K562 (cell line): ENCODE measurements at regions not wholly inside any gene's neighbourhood (a gene's known extent, or its start where the extent isn't known, plus 50 kb on each side); places are given as distances from the start of the nearest gene placed in this dataset.

Source experiments
- C11orf30 ChIP-seq: fragments of 450-650 bp; IDR thresholded peaks from 2 replicates; pipeline ENCODE4 v1.6.1; 2016; ENCODE audit warnings: low read depth, mild to moderate bottlenecking
- CHD1 ChIP-seq: fragments of 200-600 bp; sonication (generic); IDR thresholded peaks from one replicate; pipeline ENCODE4 v1.6.1; 2012; ENCODE audit warnings: mild to moderate bottlenecking, moderate library complexity, low read length, inconsistent platforms
- OTX1 ChIP-seq: fragments of 450-650 bp; formaldehyde crosslinking; IDR thresholded peaks from 2 replicates; pipeline ENCODE4 v1.4.0; 2022; ENCODE audit warnings: mild to moderate bottlenecking
- PPARD ChIP-seq: fragments of 250-450 bp; sonication (Bioruptor Pico); IDR thresholded peaks from 2 replicates; pipeline ENCODE4 v1.8.0; 2022; ENCODE audit warnings: inconsistent platforms, mild to moderate bottlenecking, moderate library complexity
- STAG1 ChIP-seq: sonication (generic); formaldehyde crosslinking; IDR thresholded peaks from 2 replicates; pipeline ENCODE4 v1.5.0; 2020; ENCODE audit warnings: missing genetic modification reagents, borderline replicate concordance
- TF ChIP-seq, protein P1 (sequence below): fragments of 450-650 bp; IDR thresholded peaks from 2 replicates; pipeline ENCODE4 v1.6.1; 2016; ENCODE audit warnings: mild to moderate bottlenecking, moderate library complexity
- TF ChIP-seq, protein P2 (sequence below): IDR thresholded peaks from 2 replicates; pipeline ENCODE4 v1.6.1; 2012; ENCODE audit warnings: low read depth, low read length, improper control_type of control experiment, borderline replicate concordance
- TF ChIP-seq, protein P3 (sequence below): fragments of 250-450 bp; sonication (Bioruptor Pico); IDR thresholded peaks from 2 replicates; pipeline ENCODE4 v1.5.1; 2021; ENCODE audit warnings: mild to moderate bottlenecking

GRCh38 chr16:6570530-6570929 lies 762.1 kb upstream of the RBFOX1 start (continued):
- TF ChIP-seq, protein P1, sequence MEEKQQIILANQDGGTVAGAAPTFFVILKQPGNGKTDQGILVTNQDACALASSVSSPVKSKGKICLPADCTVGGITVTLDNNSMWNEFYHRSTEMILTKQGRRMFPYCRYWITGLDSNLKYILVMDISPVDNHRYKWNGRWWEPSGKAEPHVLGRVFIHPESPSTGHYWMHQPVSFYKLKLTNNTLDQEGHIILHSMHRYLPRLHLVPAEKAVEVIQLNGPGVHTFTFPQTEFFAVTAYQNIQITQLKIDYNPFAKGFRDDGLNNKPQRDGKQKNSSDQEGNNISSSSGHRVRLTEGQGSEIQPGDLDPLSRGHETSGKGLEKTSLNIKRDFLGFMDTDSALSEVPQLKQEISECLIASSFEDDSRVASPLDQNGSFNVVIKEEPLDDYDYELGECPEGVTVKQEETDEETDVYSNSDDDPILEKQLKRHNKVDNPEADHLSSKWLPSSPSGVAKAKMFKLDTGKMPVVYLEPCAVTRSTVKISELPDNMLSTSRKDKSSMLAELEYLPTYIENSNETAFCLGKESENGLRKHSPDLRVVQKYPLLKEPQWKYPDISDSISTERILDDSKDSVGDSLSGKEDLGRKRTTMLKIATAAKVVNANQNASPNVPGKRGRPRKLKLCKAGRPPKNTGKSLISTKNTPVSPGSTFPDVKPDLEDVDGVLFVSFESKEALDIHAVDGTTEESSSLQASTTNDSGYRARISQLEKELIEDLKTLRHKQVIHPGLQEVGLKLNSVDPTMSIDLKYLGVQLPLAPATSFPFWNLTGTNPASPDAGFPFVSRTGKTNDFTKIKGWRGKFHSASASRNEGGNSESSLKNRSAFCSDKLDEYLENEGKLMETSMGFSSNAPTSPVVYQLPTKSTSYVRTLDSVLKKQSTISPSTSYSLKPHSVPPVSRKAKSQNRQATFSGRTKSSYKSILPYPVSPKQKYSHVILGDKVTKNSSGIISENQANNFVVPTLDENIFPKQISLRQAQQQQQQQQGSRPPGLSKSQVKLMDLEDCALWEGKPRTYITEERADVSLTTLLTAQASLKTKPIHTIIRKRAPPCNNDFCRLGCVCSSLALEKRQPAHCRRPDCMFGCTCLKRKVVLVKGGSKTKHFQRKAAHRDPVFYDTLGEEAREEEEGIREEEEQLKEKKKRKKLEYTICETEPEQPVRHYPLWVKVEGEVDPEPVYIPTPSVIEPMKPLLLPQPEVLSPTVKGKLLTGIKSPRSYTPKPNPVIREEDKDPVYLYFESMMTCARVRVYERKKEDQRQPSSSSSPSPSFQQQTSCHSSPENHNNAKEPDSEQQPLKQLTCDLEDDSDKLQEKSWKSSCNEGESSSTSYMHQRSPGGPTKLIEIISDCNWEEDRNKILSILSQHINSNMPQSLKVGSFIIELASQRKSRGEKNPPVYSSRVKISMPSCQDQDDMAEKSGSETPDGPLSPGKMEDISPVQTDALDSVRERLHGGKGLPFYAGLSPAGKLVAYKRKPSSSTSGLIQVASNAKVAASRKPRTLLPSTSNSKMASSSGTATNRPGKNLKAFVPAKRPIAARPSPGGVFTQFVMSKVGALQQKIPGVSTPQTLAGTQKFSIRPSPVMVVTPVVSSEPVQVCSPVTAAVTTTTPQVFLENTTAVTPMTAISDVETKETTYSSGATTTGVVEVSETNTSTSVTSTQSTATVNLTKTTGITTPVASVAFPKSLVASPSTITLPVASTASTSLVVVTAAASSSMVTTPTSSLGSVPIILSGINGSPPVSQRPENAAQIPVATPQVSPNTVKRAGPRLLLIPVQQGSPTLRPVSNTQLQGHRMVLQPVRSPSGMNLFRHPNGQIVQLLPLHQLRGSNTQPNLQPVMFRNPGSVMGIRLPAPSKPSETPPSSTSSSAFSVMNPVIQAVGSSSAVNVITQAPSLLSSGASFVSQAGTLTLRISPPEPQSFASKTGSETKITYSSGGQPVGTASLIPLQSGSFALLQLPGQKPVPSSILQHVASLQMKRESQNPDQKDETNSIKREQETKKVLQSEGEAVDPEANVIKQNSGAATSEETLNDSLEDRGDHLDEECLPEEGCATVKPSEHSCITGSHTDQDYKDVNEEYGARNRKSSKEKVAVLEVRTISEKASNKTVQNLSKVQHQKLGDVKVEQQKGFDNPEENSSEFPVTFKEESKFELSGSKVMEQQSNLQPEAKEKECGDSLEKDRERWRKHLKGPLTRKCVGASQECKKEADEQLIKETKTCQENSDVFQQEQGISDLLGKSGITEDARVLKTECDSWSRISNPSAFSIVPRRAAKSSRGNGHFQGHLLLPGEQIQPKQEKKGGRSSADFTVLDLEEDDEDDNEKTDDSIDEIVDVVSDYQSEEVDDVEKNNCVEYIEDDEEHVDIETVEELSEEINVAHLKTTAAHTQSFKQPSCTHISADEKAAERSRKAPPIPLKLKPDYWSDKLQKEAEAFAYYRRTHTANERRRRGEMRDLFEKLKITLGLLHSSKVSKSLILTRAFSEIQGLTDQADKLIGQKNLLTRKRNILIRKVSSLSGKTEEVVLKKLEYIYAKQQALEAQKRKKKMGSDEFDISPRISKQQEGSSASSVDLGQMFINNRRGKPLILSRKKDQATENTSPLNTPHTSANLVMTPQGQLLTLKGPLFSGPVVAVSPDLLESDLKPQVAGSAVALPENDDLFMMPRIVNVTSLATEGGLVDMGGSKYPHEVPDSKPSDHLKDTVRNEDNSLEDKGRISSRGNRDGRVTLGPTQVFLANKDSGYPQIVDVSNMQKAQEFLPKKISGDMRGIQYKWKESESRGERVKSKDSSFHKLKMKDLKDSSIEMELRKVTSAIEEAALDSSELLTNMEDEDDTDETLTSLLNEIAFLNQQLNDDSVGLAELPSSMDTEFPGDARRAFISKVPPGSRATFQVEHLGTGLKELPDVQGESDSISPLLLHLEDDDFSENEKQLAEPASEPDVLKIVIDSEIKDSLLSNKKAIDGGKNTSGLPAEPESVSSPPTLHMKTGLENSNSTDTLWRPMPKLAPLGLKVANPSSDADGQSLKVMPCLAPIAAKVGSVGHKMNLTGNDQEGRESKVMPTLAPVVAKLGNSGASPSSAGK: no peak
- TF ChIP-seq PPARD (CRISPR knock-in tag) (no peak), CHD1 (no peak), STAG1 (no peak), C11orf30 (no peak), OTX1 (CRISPR knock-in tag) (no peak)
- TF ChIP-seq, protein P2, sequence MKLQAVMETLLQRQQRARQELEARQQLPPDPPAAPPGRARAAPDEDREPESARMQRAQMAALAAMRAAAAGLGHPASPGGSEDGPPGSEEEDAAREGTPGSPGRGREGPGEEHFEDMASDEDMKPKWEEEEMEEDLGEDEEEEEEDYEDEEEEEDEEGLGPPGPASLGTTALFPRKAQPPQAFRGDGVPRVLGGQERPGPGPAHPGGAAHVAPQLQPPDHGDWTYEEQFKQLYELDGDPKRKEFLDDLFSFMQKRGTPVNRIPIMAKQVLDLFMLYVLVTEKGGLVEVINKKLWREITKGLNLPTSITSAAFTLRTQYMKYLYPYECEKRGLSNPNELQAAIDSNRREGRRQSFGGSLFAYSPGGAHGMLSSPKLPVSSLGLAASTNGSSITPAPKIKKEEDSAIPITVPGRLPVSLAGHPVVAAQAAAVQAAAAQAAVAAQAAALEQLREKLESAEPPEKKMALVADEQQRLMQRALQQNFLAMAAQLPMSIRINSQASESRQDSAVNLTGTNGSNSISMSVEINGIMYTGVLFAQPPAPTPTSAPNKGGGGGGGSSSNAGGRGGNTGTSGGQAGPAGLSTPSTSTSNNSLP: no peak
- TF ChIP-seq, protein P3, sequence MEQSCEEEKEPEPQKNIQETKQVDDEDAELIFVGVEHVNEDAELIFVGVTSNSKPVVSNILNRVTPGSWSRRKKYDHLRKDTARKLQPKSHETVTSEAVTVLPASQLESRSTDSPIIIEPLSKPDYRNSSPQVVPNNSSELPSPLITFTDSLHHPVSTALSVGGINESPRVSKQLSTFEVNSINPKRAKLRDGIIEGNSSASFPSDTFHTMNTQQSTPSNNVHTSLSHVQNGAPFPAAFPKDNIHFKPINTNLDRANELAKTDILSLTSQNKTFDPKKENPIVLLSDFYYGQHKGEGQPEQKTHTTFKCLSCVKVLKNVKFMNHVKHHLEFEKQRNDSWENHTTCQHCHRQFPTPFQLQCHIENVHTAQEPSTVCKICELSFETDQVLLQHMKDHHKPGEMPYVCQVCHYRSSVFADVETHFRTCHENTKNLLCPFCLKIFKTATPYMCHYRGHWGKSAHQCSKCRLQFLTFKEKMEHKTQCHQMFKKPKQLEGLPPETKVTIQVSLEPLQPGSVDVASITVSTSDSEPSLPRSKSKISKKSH (CRISPR knock-in tag): no peak
